ENCODE measurements at regions not wholly inside any gene's neighbourhood (a gene's known extent, or its start where the extent isn't known, plus 50 kb on each side); places are given as distances from the start of the nearest gene placed in this dataset.

DNA sequence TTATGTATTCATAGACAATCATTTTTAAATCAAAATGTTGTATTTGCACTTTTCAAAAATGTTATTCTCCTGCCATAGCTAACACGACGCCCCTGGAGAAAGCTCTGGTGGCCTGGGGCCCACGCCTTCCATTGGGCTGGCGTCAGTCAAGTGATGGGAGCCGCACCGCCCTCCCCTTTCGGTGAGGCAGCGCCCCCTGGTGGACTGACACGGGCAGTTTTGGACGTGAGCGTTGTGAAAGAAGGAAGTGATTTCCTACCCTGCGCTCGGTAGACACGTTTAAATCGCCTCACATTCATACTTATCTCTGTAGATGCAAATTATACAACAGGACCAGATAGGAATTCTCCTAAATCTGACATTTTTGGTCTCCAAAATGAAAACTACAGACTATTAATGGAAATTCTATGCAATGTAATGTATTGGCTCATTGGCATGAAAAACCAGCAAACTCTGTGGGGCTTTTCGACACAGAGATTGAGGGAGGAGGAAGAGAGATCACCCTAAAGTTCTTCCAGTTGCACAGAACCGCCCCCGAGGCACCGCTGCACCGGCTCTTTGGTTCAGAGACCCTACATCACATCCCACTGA lies 326.2 kb upstream of the SOX11 start:
- H3K4me3 ChIP-seq (ENCODE audit: insufficient read length, low read depth), result no peak overlapping the region
- peak; percentile 72 for DNase-seq (ENCODE audit: low read depth, low spot score)
- no peaks in the 10 kb centered on the region for H3K9me3 ChIP-seq (ENCODE audit: insufficient read depth, low read length)
- TF ChIP-seq SUZ12 (IDR thresholded peaks at IDR 0.05; ENCODE audit: extremely low read depth, insufficient read depth, insufficient read length) (no peak), YY1 (IDR thresholded peaks at IDR 0.05; ENCODE audit: insufficient read depth, insufficient read length) (no peak), ZNF274 (IDR thresholded peaks at IDR 0.05; ENCODE audit: low read depth, low read length) (no peak)
- H3K27me3 ChIP-seq (ENCODE audit: insufficient read depth, insufficient read length), result no peaks in the 10 kb centered on the region
- no peak overlapping the region for H3K9ac ChIP-seq (ENCODE audit: insufficient read length, low read depth)
- H3K4me1 ChIP-seq (ENCODE audit: insufficient read depth, insufficient read length), result no peaks in the 10 kb centered on the region
- no peaks in the 10 kb centered on the region for H3K36me3 ChIP-seq (ENCODE audit: insufficient read depth, insufficient read length, low read length)

DNA sequence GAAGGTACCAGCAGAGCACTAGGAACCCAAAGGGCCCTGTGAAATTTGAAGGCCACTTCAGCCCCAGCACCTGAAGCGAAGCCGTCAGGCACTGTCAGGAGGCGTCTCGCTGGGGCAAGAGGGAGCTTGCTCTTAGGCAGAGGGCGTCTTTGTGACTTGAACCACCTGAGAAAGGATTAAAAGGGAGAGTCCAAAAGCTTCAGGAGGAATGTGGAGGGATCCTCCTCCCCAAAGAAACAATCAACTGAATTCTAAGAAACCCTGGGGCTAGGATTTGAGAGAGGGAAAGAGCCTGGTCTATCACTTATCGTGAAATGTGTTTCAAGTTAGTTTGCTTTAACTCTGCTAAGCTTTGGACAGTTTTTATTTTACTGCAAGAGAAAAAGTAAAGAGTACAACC lies 324.9 kb upstream of the SOX11 start:
- H3K4me1 ChIP-seq (ENCODE audit: insufficient read depth, insufficient read length), result no peaks in the 10 kb centered on the region
- no peak for DNase-seq (ENCODE audit: low read depth, low spot score)
- TF ChIP-seq YY1 (IDR thresholded peaks at IDR 0.05; ENCODE audit: insufficient read depth, insufficient read length) (no peak), ZNF274 (IDR thresholded peaks at IDR 0.05; ENCODE audit: low read depth, low read length) (no peak), SUZ12 (IDR thresholded peaks at IDR 0.05; ENCODE audit: extremely low read depth, insufficient read depth, insufficient read length) (no peak)
- H3K36me3 ChIP-seq (ENCODE audit: insufficient read depth, insufficient read length, low read length), result no peaks in the 10 kb centered on the region
- H3K9ac ChIP-seq (ENCODE audit: insufficient read length, low read depth), result no peak overlapping the region
- no peak overlapping the region for H3K4me3 ChIP-seq (ENCODE audit: insufficient read length, low read depth)
- no peaks in the 10 kb centered on the region for H3K27me3 ChIP-seq (ENCODE audit: insufficient read depth, insufficient read length)
- H3K9me3 ChIP-seq (ENCODE audit: insufficient read depth, low read length), result no peaks in the 10 kb centered on the region

DNA sequence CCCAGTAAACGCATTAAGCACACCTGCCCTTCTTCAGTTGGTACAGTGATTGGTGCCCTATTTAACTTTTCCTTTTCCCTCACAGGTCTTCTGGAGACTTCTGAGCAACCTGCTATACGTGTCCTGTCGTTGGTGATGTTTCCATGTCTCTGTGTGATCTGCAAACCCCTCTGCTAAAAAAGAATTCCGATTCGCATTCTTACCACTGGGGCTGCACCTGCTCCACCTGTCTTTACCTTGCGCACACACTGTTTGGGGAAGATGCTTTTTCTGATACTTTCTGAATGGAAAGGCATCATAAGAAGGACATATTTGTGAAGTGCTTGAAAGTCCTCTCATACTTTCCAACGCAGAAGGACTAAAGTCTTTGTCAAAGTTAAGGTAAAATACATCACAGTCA lies 323.9 kb upstream of the SOX11 start:
- H3K27me3 ChIP-seq (ENCODE audit: insufficient read depth, insufficient read length), result no peaks in the 10 kb centered on the region
- H3K36me3 ChIP-seq (ENCODE audit: insufficient read depth, insufficient read length, low read length), result no peaks in the 10 kb centered on the region
- H3K9ac ChIP-seq (ENCODE audit: insufficient read length, low read depth), result no peak overlapping the region
- no peak overlapping the region for H3K4me3 ChIP-seq (ENCODE audit: insufficient read length, low read depth)
- H3K9me3 ChIP-seq (ENCODE audit: insufficient read depth, low read length), result no peaks in the 10 kb centered on the region
- no peaks in the 10 kb centered on the region for H3K4me1 ChIP-seq (ENCODE audit: insufficient read depth, insufficient read length)
- DNase-seq (ENCODE audit: low read depth, low spot score), result no peak
- TF ChIP-seq YY1 (IDR thresholded peaks at IDR 0.05; ENCODE audit: insufficient read depth, insufficient read length) (no peak), SUZ12 (IDR thresholded peaks at IDR 0.05; ENCODE audit: extremely low read depth, insufficient read depth, insufficient read length) (no peak), ZNF274 (IDR thresholded peaks at IDR 0.05; ENCODE audit: low read depth, low read length) (no peak)

DNA sequence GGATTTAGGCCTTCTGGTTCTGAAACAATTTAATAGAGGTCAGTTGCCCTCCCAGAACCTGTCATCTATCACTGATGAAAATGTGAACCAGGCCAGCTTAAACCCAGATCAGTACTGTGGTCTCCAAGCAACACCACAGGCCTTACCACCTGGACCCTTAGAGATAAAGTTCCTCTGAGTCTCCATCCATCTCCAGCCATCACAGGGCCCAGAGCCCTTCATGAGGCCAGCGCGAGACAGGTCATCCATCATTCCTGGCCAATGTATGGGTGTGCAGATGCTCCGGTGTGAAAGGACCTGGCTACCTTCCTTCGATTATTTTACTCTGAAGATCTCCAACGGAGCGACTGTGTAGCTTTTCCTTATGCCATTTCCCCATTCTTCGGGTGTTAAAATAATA lies 322.7 kb upstream of the SOX11 start:
- no peaks in the 10 kb centered on the region for H3K27me3 ChIP-seq (ENCODE audit: insufficient read depth, insufficient read length)
- H3K9ac ChIP-seq (ENCODE audit: insufficient read length, low read depth), result no peak overlapping the region
- DNase-seq (ENCODE audit: low read depth, low spot score), result no peak
- H3K9me3 ChIP-seq (ENCODE audit: insufficient read depth, low read length), result no peaks in the 10 kb centered on the region
- TF ChIP-seq ZNF274 (IDR thresholded peaks at IDR 0.05; ENCODE audit: low read depth, low read length) (no peak), SUZ12 (IDR thresholded peaks at IDR 0.05; ENCODE audit: extremely low read depth, insufficient read depth, insufficient read length) (no peak), YY1 (IDR thresholded peaks at IDR 0.05; ENCODE audit: insufficient read depth, insufficient read length) (no peak)
- no peaks in the 10 kb centered on the region for H3K4me1 ChIP-seq (ENCODE audit: insufficient read depth, insufficient read length)
- H3K36me3 ChIP-seq (ENCODE audit: insufficient read depth, insufficient read length, low read length), result no peaks in the 10 kb centered on the region
- no peak overlapping the region for H3K4me3 ChIP-seq (ENCODE audit: insufficient read length, low read depth)

DNA sequence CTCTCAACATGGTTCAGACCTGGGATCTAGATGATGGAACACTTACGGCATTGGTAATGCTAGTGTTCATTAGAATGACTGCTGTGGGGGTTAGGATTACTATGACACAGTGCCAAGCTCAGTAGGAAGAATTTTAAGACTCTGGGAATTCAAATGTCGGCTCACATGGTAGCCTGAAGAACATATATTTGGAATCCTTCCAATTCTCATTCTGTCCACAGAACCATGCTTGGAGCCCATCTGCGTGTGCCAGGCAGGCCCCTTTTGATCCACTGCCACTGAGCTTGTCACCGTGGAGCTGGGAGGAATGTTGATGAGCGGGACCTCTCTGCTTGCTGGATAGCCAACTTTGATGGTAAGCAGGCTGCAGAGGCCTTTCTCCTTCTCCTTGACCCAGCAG lies 322.0 kb upstream of the SOX11 start:
- no peaks in the 10 kb centered on the region for H3K36me3 ChIP-seq (ENCODE audit: insufficient read depth, insufficient read length, low read length)
- no peak overlapping the region for H3K9ac ChIP-seq (ENCODE audit: insufficient read length, low read depth)
- no peak overlapping the region for H3K4me3 ChIP-seq (ENCODE audit: insufficient read length, low read depth)
- no peak for DNase-seq (ENCODE audit: low read depth, low spot score)
- TF ChIP-seq ZNF274 (IDR thresholded peaks at IDR 0.05; ENCODE audit: low read depth, low read length) (no peak), YY1 (IDR thresholded peaks at IDR 0.05; ENCODE audit: insufficient read depth, insufficient read length) (no peak), SUZ12 (IDR thresholded peaks at IDR 0.05; ENCODE audit: extremely low read depth, insufficient read depth, insufficient read length) (no peak)
- no peaks in the 10 kb centered on the region for H3K4me1 ChIP-seq (ENCODE audit: insufficient read depth, insufficient read length)
- H3K9me3 ChIP-seq (ENCODE audit: insufficient read depth, low read length), result no peaks in the 10 kb centered on the region
- no peaks in the 10 kb centered on the region for H3K27me3 ChIP-seq (ENCODE audit: insufficient read depth, insufficient read length)

DNA sequence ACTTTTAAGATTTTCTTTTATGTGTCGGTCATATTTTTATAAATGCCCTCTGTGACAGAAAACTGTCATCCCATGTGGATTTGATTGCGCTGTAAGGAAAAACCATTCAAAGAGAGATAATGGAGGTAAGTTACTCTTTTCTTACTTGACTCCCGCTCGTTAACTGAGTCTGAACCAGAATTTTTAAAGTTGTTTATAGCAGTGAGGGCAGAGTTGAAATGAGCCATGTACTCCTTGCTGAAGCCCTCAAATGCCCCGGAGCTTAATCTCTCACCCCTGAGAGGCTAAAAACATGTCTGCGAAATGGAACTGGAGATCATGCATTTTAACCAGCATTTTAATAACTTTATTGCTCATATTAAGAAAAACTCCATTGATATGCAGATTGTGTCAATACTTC lies 320.0 kb upstream of the SOX11 start:
- Histone ChIP-seq H3K9me3 (ENCODE audit: insufficient read depth, low read length) (no peaks in the 10 kb centered on the region), H3K9ac (ENCODE audit: insufficient read length, low read depth) (no peak overlapping the region), H3K27me3 (ENCODE audit: insufficient read depth, insufficient read length) (no peaks in the 10 kb centered on the region), H3K4me1 (ENCODE audit: insufficient read depth, insufficient read length) (no peaks in the 10 kb centered on the region), H3K4me3 (ENCODE audit: insufficient read length, low read depth) (no peak overlapping the region), H3K36me3 (ENCODE audit: insufficient read depth, insufficient read length, low read length) (no peaks in the 10 kb centered on the region)
- DNase-seq (ENCODE audit: low read depth, low spot score), result no peak
- TF ChIP-seq ZNF274 (IDR thresholded peaks at IDR 0.05; ENCODE audit: low read depth, low read length) (no peak), SUZ12 (IDR thresholded peaks at IDR 0.05; ENCODE audit: extremely low read depth, insufficient read depth, insufficient read length) (no peak), YY1 (IDR thresholded peaks at IDR 0.05; ENCODE audit: insufficient read depth, insufficient read length) (no peak)

DNA sequence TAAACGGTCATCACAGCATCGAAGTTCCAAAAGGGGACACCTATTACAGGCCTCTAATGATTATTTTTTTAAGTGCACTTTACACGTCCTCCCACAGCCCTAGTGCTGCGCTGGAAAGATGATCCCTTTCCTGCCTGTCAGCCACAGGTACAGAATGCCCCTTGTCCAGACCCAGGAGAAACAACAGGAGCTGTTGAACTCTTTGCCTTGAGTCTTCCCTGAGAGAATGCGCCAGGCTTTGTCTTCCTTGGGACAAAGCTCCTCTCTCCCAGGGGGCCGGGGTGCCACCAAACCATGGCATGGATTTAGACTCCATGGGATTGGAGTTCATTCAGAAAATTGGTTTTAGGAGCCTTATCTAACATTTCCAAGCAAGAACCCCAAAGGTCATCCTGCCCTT lies 319.0 kb upstream of the SOX11 start:
- H3K27me3 ChIP-seq (ENCODE audit: insufficient read depth, insufficient read length), result no peaks in the 10 kb centered on the region
- H3K36me3 ChIP-seq (ENCODE audit: insufficient read depth, insufficient read length, low read length), result no peaks in the 10 kb centered on the region
- peak; percentile 86 for DNase-seq (ENCODE audit: low read depth, low spot score)
- H3K9me3 ChIP-seq (ENCODE audit: insufficient read depth, low read length), result no peaks in the 10 kb centered on the region
- peak overlapping the region; percentile 27 for H3K4me3 ChIP-seq (ENCODE audit: insufficient read length, low read depth)
- no peaks in the 10 kb centered on the region for H3K4me1 ChIP-seq (ENCODE audit: insufficient read depth, insufficient read length)
- H3K9ac ChIP-seq (ENCODE audit: insufficient read length, low read depth), result peak overlapping the region; percentile 26
- no peak for TF ChIP-seq SUZ12 (IDR thresholded peaks at IDR 0.05; ENCODE audit: extremely low read depth, insufficient read depth, insufficient read length)
- TF ChIP-seq ZNF274 (IDR thresholded peaks at IDR 0.05; ENCODE audit: low read depth, low read length), result no peak
- TF ChIP-seq YY1 (IDR thresholded peaks at IDR 0.05; ENCODE audit: insufficient read depth, insufficient read length), result no peak
